ENCODE measurements at regions not wholly inside any gene's neighbourhood (a gene's known extent, or its start where the extent isn't known, plus 50 kb on each side); places are given as distances from the start of the nearest gene placed in this dataset.

DNA sequence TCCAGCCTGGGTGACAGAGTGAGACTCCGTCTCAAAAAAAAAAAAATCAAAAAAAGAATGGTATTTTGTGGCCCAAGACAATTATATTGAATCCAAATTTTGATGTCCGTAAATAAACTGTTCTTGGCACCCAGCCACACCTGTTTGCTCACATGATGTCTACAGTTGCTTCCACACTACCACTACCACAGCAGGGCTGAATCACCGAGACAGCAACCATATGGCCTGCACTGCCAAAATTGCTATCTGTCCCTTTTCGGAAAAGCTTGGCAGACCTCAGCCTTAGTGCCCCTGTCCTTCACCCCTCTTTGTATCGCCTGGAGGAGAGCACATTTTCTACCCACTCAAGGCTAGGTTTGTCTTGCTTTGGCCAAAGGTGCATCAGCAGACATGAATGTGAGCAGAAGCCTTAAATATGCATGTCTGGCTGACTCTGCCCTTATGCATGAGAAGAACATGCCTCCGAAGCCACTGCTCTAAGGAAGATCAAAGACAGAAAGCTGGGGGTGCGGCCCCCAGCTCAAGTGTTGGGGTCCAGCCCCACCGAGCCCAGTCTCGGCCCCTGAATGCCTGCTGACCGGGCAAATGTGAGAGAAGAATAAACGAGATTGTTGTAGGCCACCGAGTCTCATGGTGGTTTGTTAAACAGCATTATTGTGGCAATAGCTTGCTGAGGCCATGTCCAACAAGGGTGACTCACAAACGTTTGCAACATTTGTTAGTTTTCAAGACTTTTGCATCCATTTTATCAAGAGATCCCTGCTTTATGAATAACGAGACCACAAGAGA lies 108.1 kb downstream of the TPRA1 start:
- TF ChIP-seq, protein P1, sequence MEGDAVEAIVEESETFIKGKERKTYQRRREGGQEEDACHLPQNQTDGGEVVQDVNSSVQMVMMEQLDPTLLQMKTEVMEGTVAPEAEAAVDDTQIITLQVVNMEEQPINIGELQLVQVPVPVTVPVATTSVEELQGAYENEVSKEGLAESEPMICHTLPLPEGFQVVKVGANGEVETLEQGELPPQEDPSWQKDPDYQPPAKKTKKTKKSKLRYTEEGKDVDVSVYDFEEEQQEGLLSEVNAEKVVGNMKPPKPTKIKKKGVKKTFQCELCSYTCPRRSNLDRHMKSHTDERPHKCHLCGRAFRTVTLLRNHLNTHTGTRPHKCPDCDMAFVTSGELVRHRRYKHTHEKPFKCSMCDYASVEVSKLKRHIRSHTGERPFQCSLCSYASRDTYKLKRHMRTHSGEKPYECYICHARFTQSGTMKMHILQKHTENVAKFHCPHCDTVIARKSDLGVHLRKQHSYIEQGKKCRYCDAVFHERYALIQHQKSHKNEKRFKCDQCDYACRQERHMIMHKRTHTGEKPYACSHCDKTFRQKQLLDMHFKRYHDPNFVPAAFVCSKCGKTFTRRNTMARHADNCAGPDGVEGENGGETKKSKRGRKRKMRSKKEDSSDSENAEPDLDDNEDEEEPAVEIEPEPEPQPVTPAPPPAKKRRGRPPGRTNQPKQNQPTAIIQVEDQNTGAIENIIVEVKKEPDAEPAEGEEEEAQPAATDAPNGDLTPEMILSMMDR (IDR thresholded peaks at IDR 0.05): no peak
- TF ChIP-seq POLR2A (IDR thresholded peaks at IDR 0.05): no peak
